WTC11 (cell line): ENCODE measurements at regions not wholly inside any gene's neighbourhood (a gene's known extent, or its start where the extent isn't known, plus 50 kb on each side); places are given as distances from the start of the nearest gene placed in this dataset.

ENCODE experiments used
- TF ChIP-seq, protein P1 (sequence below): fragments of 200-600 bp; IDR thresholded peaks from 2 replicates; pipeline ENCODE4 v1.8.0; 2022; ENCODE audit warnings: antibody characterized with exemption
- TF ChIP-seq, protein P2 (sequence below): sonication (generic); formaldehyde crosslinking; IDR thresholded peaks from 2 replicates; pipeline ENCODE4 v1.8.0; 2022; ENCODE audit warnings: mild to moderate bottlenecking, missing genetic modification reagents
- TF ChIP-seq, protein P3 (sequence below): sonication (generic); formaldehyde crosslinking; IDR thresholded peaks from 2 replicates; pipeline ENCODE4 v1.8.0; 2023; ENCODE audit warnings: missing genetic modification reagents

DNA sequence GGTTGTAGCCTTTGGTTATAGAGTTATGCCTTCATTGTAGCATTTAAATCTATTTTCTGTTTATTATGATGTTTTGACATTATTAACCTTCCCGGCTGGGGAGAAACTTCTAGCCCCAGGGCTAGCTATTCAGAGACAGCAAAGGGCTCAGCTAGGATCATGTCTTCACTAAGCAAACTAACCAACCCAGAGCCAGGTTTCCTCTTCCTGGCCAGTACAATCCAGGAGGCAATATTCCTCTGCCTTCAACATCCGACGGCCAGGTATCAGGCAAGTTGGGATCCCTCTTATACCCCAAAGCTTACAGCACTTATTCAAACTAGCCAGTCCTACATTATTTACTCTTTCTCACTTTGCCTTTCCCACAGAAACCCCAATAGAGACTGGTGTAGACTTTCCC is 1060.7 kb upstream of the GHITM start:
- TF ChIP-seq, protein P1, sequence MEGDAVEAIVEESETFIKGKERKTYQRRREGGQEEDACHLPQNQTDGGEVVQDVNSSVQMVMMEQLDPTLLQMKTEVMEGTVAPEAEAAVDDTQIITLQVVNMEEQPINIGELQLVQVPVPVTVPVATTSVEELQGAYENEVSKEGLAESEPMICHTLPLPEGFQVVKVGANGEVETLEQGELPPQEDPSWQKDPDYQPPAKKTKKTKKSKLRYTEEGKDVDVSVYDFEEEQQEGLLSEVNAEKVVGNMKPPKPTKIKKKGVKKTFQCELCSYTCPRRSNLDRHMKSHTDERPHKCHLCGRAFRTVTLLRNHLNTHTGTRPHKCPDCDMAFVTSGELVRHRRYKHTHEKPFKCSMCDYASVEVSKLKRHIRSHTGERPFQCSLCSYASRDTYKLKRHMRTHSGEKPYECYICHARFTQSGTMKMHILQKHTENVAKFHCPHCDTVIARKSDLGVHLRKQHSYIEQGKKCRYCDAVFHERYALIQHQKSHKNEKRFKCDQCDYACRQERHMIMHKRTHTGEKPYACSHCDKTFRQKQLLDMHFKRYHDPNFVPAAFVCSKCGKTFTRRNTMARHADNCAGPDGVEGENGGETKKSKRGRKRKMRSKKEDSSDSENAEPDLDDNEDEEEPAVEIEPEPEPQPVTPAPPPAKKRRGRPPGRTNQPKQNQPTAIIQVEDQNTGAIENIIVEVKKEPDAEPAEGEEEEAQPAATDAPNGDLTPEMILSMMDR = no peak
- TF ChIP-seq, protein P2, sequence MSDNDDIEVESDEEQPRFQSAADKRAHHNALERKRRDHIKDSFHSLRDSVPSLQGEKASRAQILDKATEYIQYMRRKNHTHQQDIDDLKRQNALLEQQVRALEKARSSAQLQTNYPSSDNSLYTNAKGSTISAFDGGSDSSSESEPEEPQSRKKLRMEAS (CRISPR knock-in tag) = no peak
- TF ChIP-seq, protein P3, sequence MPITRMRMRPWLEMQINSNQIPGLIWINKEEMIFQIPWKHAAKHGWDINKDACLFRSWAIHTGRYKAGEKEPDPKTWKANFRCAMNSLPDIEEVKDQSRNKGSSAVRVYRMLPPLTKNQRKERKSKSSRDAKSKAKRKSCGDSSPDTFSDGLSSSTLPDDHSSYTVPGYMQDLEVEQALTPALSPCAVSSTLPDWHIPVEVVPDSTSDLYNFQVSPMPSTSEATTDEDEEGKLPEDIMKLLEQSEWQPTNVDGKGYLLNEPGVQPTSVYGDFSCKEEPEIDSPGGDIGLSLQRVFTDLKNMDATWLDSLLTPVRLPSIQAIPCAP (CRISPR knock-in tag) = no peak
